NT2/D1 (cell line): ENCODE measurements at regions not wholly inside any gene's neighbourhood (a gene's known extent, or its start where the extent isn't known, plus 50 kb on each side); places are given as distances from the start of the nearest gene placed in this dataset.

Experiments used
- SUZ12 ChIP-seq: IDR thresholded peaks from 2 replicates; pipeline ENCODE4 v1.6.1; 2011; ENCODE audit not compliant: insufficient read length, insufficient read depth; ENCODE audit errors: extremely low read depth
- YY1 ChIP-seq: IDR thresholded peaks from 2 replicates; pipeline ENCODE4 v1.6.1; 2011; ENCODE audit not compliant: insufficient read length, insufficient read depth
- ZNF274 ChIP-seq: IDR thresholded peaks from 2 replicates; pipeline ENCODE4 v1.6.1; 2011; ENCODE audit warnings: mild to moderate bottlenecking, low read depth, low read length

GRCh38 chr2:56475191-56475590, 291.4 kb downstream of the CCDC85A start:
- TF ChIP-seq YY1, result no peak
- no peak for TF ChIP-seq SUZ12
- no peak for TF ChIP-seq ZNF274
